ENCODE measurements at regions not wholly inside any gene's neighbourhood (a gene's known extent, or its start where the extent isn't known, plus 50 kb on each side); places are given as distances from the start of the nearest gene placed in this dataset.

- no peak for DNase-seq
Observed at GRCh38 chr12:45590646-45591045, 138.9 kb upstream of the ARID2 start.

GRCh38 chr12:45591635-45592034 lies 137.9 kb upstream of the ARID2 start:
- no peak for DNase-seq

GRCh38 chr12:45596366-45596765 lies 133.1 kb upstream of the ARID2 start:
- no peak for DNase-seq

GRCh38 chr12:45598336-45598735 lies 131.2 kb upstream of the ARID2 start:
- no peak for DNase-seq

GRCh38 chr12:45598761-45599160 lies 130.7 kb upstream of the ARID2 start:
- no peak for DNase-seq

- no peak for DNase-seq
Observed at GRCh38 chr12:45599196-45599595, 130.3 kb upstream of the ARID2 start.

GRCh38 chr12:45601390-45601789 lies 128.1 kb upstream of the ARID2 start:
- no peak for DNase-seq

- DNase-seq: no peak
Observed at GRCh38 chr12:45601888-45602287, 127.6 kb upstream of the ARID2 start.

- no peak for DNase-seq
Observed at GRCh38 chr12:45605624-45606023, 123.9 kb upstream of the ARID2 start.

- no peak for DNase-seq
Observed at GRCh38 chr12:45611061-45611460, 118.4 kb upstream of the ARID2 start.

GRCh38 chr12:45611495-45611894 lies 118.0 kb upstream of the ARID2 start:
- no peak for DNase-seq

GRCh38 chr12:45612044-45612794 lies 117.3 kb upstream of the ARID2 start:
- no peak for DNase-seq

- DNase-seq: no peak
Observed at GRCh38 chr12:45613296-45613695, 116.2 kb upstream of the ARID2 start.

GRCh38 chr12:45613855-45614254 lies 115.7 kb upstream of the ARID2 start:
- no peak for DNase-seq

- DNase-seq: no peak
Observed at GRCh38 chr12:45615268-45615667, 114.2 kb upstream of the ARID2 start.

- no peak for DNase-seq
Observed at GRCh38 chr12:45619736-45620135, 109.8 kb upstream of the ARID2 start.

- DNase-seq: no peak
Observed at GRCh38 chr12:45621703-45622102, 107.8 kb upstream of the ARID2 start.

GRCh38 chr12:45622210-45622937 lies 107.1 kb upstream of the ARID2 start:
- DNase-seq: no peak

- no peak for DNase-seq
Observed at GRCh38 chr12:45623221-45623620, 106.3 kb upstream of the ARID2 start.

- no peak for DNase-seq
Observed at GRCh38 chr12:45623940-45624339, 105.6 kb upstream of the ARID2 start.

- DNase-seq: no peak
Observed at GRCh38 chr12:45626965-45627364, 102.5 kb upstream of the ARID2 start.

GRCh38 chr12:45627407-45628069 lies 102.0 kb upstream of the ARID2 start:
- DNase-seq: no peak

- no peak for DNase-seq
Observed at GRCh38 chr12:45629292-45629691, 100.2 kb upstream of the ARID2 start.

GRCh38 chr12:45633733-45634132 lies 95.8 kb upstream of the ARID2 start:
- no peak for DNase-seq

All from T-helper 2 cell (primary cell).